ENCODE measurements at regions not wholly inside any gene's neighbourhood (a gene's known extent, or its start where the extent isn't known, plus 50 kb on each side); places are given as distances from the start of the nearest gene placed in this dataset.
"Not testable (repeated sequence)": the region's sequence is repeated elsewhere in the genome, so short reads cannot be mapped to it uniquely, and the experiment has no call there.

GRCh38 chr1:95614197-95614596 is 380.2 kb downstream of the RWDD3 start:
- no peak for DNase-seq (ENCODE audit: low spot score)

GRCh38 chr1:95615421-95615820 is 381.4 kb downstream of the RWDD3 start:
- no peak for DNase-seq (ENCODE audit: low spot score)

GRCh38 chr1:95620076-95620475 is 386.1 kb downstream of the RWDD3 start:
- DNase-seq (ENCODE audit: low spot score), result no peak

GRCh38 chr1:95622609-95623008 is 388.6 kb downstream of the RWDD3 start:
- DNase-seq (ENCODE audit: low spot score), result no peak

- no peak for DNase-seq (ENCODE audit: low spot score)
Measured at GRCh38 chr1:95625224-95625623, 391.2 kb downstream of the RWDD3 start.

- no peak for DNase-seq (ENCODE audit: low spot score)
Measured at GRCh38 chr1:95627244-95627643, 393.2 kb downstream of the RWDD3 start.

- no peak for DNase-seq (ENCODE audit: low spot score)
Measured at GRCh38 chr1:95631695-95632094, 397.7 kb downstream of the RWDD3 start.

- no peak for DNase-seq (ENCODE audit: low spot score)
Measured at GRCh38 chr1:95635811-95636210, 401.8 kb downstream of the RWDD3 start.

GRCh38 chr1:95636897-95637296 is 402.9 kb downstream of the RWDD3 start:
- DNase-seq (ENCODE audit: low spot score), result no peak

GRCh38 chr1:95640746-95641145 is 406.7 kb downstream of the RWDD3 start:
- no peak for DNase-seq (ENCODE audit: low spot score)

- DNase-seq (ENCODE audit: low spot score), result no peak
Measured at GRCh38 chr1:95641386-95641785, 407.4 kb downstream of the RWDD3 start.

- no peak for DNase-seq (ENCODE audit: low spot score)
Measured at GRCh38 chr1:95642035-95642434, 408.0 kb downstream of the RWDD3 start.

GRCh38 chr1:95643071-95643470 is 409.1 kb downstream of the RWDD3 start:
- no peak for DNase-seq (ENCODE audit: low spot score)

- not testable (repeated sequence) for DNase-seq (ENCODE audit: low spot score)
Measured at GRCh38 chr1:95645126-95645525, 411.1 kb downstream of the RWDD3 start.

- DNase-seq (ENCODE audit: low spot score), result no peak
Measured at GRCh38 chr1:95650631-95651030, 416.6 kb downstream of the RWDD3 start.

GRCh38 chr1:95652423-95652965 is 418.5 kb downstream of the RWDD3 start:
- DNase-seq (ENCODE audit: low spot score), result no peak

- no peak for DNase-seq (ENCODE audit: low spot score)
Measured at GRCh38 chr1:95653618-95654017, 419.6 kb downstream of the RWDD3 start.

GRCh38 chr1:95655321-95656020 is 421.5 kb downstream of the RWDD3 start:
- no peak for DNase-seq (ENCODE audit: low spot score)

- DNase-seq (ENCODE audit: low spot score), result no peak
Measured at GRCh38 chr1:95657248-95657647, 423.2 kb downstream of the RWDD3 start.

- DNase-seq (ENCODE audit: low spot score), result no peak
Measured at GRCh38 chr1:95659166-95659565, 425.2 kb downstream of the RWDD3 start.

- no peak for DNase-seq (ENCODE audit: low spot score)
Measured at GRCh38 chr1:95659588-95659987, 425.6 kb downstream of the RWDD3 start.

- no peak for DNase-seq (ENCODE audit: low spot score)
Measured at GRCh38 chr1:95660736-95661135, 426.7 kb downstream of the RWDD3 start.

- DNase-seq (ENCODE audit: low spot score), result not testable (repeated sequence)
Measured at GRCh38 chr1:95663530-95663929, 429.5 kb downstream of the RWDD3 start.

GRCh38 chr1:95668165-95668564 is 434.2 kb downstream of the RWDD3 start:
- no peak for DNase-seq (ENCODE audit: low spot score)

Data from ecto neural progenitor cell (in vitro differentiated cells).